Fibroblast of lung (primary cell): ENCODE measurements at regions not wholly inside any gene's neighbourhood (a gene's known extent, or its start where the extent isn't known, plus 50 kb on each side); places are given as distances from the start of the nearest gene placed in this dataset.

Experiments
- DNase-seq, 2 donors: peaks; one replicate each; pipeline versions ENCODE4 v3.0.0 to v3.0.0-alpha.2; 2010; ENCODE audit warnings: low read depth in 2 of 2
- H2AFZ ChIP-seq: 2 replicates; pipeline ENCODE4 v1.5.1; 2012; ENCODE audit warnings: low read length, control low read depth, inconsistent platforms
- H3K27ac ChIP-seq: 2 replicates; pipeline ENCODE4 v1.5.1; 2011; ENCODE audit warnings: low read length, control low read depth; ENCODE audit not compliant: insufficient read depth
- H3K27me3 ChIP-seq: 2 replicates; pipeline ENCODE4 v1.5.1; 2011; ENCODE audit warnings: mild to moderate bottlenecking, low read length; ENCODE audit not compliant: control insufficient read depth, insufficient read depth
- H3K36me3 ChIP-seq: 2 replicates; pipeline ENCODE4 v1.5.1; 2011; ENCODE audit warnings: low read length; ENCODE audit not compliant: control insufficient read depth, insufficient read depth
- H3K4me1 ChIP-seq: 2 replicates; pipeline ENCODE4 v1.5.1; 2011; ENCODE audit warnings: low read length; ENCODE audit not compliant: control insufficient read depth, insufficient read depth; ENCODE audit errors: extremely low read depth
- H3K4me2 ChIP-seq: 2 replicates; pipeline ENCODE4 v1.5.1; 2011; ENCODE audit warnings: low read length, control low read depth; ENCODE audit not compliant: insufficient read depth; ENCODE audit errors: extremely low read depth
- H3K4me3 ChIP-seq, 4 experiments: fragments of 200-600 bp in 1 of 4; sonication (generic) in 1 of 4; replicated peaks in 1 of 4; 2 replicates each; pipeline ENCODE4 v1.5.1; 2011 to 2016; ENCODE audit warnings: low read length in 4 of 4, low read depth in 3 of 4, mild to moderate bottlenecking in 3 of 4, control low read depth in 2 of 4, inconsistent platforms in 1 of 4, mixed read lengths in 1 of 4; ENCODE audit not compliant: insufficient read depth in 1 of 4; ENCODE audit errors: control extremely low read depth in 1 of 4
- H3K79me2 ChIP-seq: 2 replicates; pipeline ENCODE4 v1.5.1; 2012; ENCODE audit warnings: mild to moderate bottlenecking, low read length, inconsistent platforms; ENCODE audit not compliant: control insufficient read depth, insufficient read depth
- H3K9ac ChIP-seq: 2 replicates; pipeline ENCODE4 v1.5.1; 2011; ENCODE audit warnings: mild to moderate bottlenecking, low read length, control low read depth; ENCODE audit not compliant: insufficient read depth
- H3K9me3 ChIP-seq: 2 replicates; pipeline ENCODE4 v1.5.1; 2012; ENCODE audit warnings: low read depth, low read length; ENCODE audit not compliant: control insufficient read depth, insufficient read depth
- H4K20me1 ChIP-seq: 2 replicates; pipeline ENCODE4 v1.5.1; 2011; ENCODE audit warnings: low read length; ENCODE audit not compliant: control insufficient read depth, insufficient read depth; ENCODE audit errors: extremely low read depth
- EZH2 ChIP-seq: IDR thresholded peaks from 2 replicates; pipeline ENCODE4 v1.5.1; 2012; ENCODE audit warnings: low read length, control low read depth, mild to moderate bottlenecking; ENCODE audit errors: missing control alignments
- TF ChIP-seq, protein P1 (sequence below), 2 donors: IDR thresholded peaks in 1 of 2; conservative IDR thresholded peaks in 1 of 2; 1 replicate in 1 of 2; 2 replicates in 1 of 2; pipeline ENCODE4 v1.5.1; 2011 to 2012; ENCODE audit warnings: low read length in 2 of 2, control low read depth in 1 of 2, inconsistent platforms in 1 of 2, low read depth in 1 of 2, mild to moderate bottlenecking in 1 of 2

GRCh38 chr5:98259595-98259994 is 513.9 kb upstream of the RGMB start:
- H3K9me3 ChIP-seq: no peaks in the 10 kb centered on the region
- no peak for DNase-seq
- H3K9ac ChIP-seq: no peak overlapping the region
- no peak for TF ChIP-seq EZH2
- TF ChIP-seq, protein P1, sequence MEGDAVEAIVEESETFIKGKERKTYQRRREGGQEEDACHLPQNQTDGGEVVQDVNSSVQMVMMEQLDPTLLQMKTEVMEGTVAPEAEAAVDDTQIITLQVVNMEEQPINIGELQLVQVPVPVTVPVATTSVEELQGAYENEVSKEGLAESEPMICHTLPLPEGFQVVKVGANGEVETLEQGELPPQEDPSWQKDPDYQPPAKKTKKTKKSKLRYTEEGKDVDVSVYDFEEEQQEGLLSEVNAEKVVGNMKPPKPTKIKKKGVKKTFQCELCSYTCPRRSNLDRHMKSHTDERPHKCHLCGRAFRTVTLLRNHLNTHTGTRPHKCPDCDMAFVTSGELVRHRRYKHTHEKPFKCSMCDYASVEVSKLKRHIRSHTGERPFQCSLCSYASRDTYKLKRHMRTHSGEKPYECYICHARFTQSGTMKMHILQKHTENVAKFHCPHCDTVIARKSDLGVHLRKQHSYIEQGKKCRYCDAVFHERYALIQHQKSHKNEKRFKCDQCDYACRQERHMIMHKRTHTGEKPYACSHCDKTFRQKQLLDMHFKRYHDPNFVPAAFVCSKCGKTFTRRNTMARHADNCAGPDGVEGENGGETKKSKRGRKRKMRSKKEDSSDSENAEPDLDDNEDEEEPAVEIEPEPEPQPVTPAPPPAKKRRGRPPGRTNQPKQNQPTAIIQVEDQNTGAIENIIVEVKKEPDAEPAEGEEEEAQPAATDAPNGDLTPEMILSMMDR (conservative IDR thresholded peaks at IDR 0.05 in 1 of 2, IDR thresholded peaks at IDR 0.05 in 1 of 2; ENCODE audit: low read depth in 1 of 2, low read length in 2 of 2): no peak
- H3K4me2 ChIP-seq: no peak overlapping the region
- no peaks in the 10 kb centered on the region for H4K20me1 ChIP-seq
- H2AFZ ChIP-seq: no peak overlapping the region
- no peaks in the 10 kb centered on the region for H3K27me3 ChIP-seq
- H3K36me3 ChIP-seq: no peaks in the 10 kb centered on the region
- H3K27ac ChIP-seq: no peak overlapping the region
- no peaks in the 10 kb centered on the region for H3K4me1 ChIP-seq
- H3K4me3 ChIP-seq: no peak overlapping the region
- H3K79me2 ChIP-seq: no peaks in the 10 kb centered on the region

- no peak overlapping the region for H3K27ac ChIP-seq
- no peaks in the 10 kb centered on the region for H3K9me3 ChIP-seq
- no peaks in the 10 kb centered on the region for H3K27me3 ChIP-seq
- no peak for DNase-seq
- TF ChIP-seq, protein P1 (conservative IDR thresholded peaks at IDR 0.05 in 1 of 2, IDR thresholded peaks at IDR 0.05 in 1 of 2; ENCODE audit: low read depth in 1 of 2, low read length in 2 of 2): no peak
- no peak for TF ChIP-seq EZH2
- no peak overlapping the region for H2AFZ ChIP-seq
- no peak overlapping the region for H3K4me3 ChIP-seq
- no peak overlapping the region for H3K4me2 ChIP-seq
- no peak overlapping the region for H3K9ac ChIP-seq
- H4K20me1 ChIP-seq: no peaks in the 10 kb centered on the region
- no peaks in the 10 kb centered on the region for H3K36me3 ChIP-seq
- no peaks in the 10 kb centered on the region for H3K4me1 ChIP-seq
- H3K79me2 ChIP-seq: no peaks in the 10 kb centered on the region
These were observed 510.4 kb upstream of the RGMB start for GRCh38 chr5:98263084-98263483.

- H4K20me1 ChIP-seq: no peaks in the 10 kb centered on the region
- no peak overlapping the region for H3K4me3 ChIP-seq
- TF ChIP-seq EZH2: no peak
- TF ChIP-seq, protein P1 (conservative IDR thresholded peaks at IDR 0.05 in 1 of 2, IDR thresholded peaks at IDR 0.05 in 1 of 2; ENCODE audit: low read depth in 1 of 2, low read length in 2 of 2): no peak
- H3K36me3 ChIP-seq: no peaks in the 10 kb centered on the region
- H2AFZ ChIP-seq: no peak overlapping the region
- DNase-seq: no peak
- no peaks in the 10 kb centered on the region for H3K4me1 ChIP-seq
- no peak overlapping the region for H3K27ac ChIP-seq
- H3K79me2 ChIP-seq: no peaks in the 10 kb centered on the region
- H3K9me3 ChIP-seq: no peaks in the 10 kb centered on the region
- H3K9ac ChIP-seq: no peak overlapping the region
- H3K27me3 ChIP-seq: no peaks in the 10 kb centered on the region
- no peak overlapping the region for H3K4me2 ChIP-seq
These were observed 505.2 kb upstream of the RGMB start for GRCh38 chr5:98268162-98268860.
